K562 (cell line): ENCODE measurements at regions not wholly inside any gene's neighbourhood (a gene's known extent, or its start where the extent isn't known, plus 50 kb on each side); places are given as distances from the start of the nearest gene placed in this dataset.

ENCODE experiments used
- ATAC-seq: fragments of 200-7000 bp; cut with Tn5 transposase; 3 replicates; pipeline ENCODE4 v1.9.1; 2020; ENCODE audit warnings: moderate library complexity
- BruUV-seq: library from RNA; stranded (reverse); fragments of 400-500 nt; replicated peaks from 2 replicates; lab custom pipeline; 2021; lab: Mats Ljungman, UMichigan
- CTCF ChIA-PET: fragments of 300-600 bp; formaldehyde crosslinking; extraction: SDS; loops from one replicate; lab custom pipeline; 2021; ENCODE audit warnings: low intra/inter-chr PET ratio; lab: Yijun Ruan, JAX
- POLR2A ChIA-PET: fragments of 300-600, 350-650 bp; sonication (Branson Sonifier 250); formaldehyde crosslinking; extraction: SDS; loops from one replicate; lab custom pipeline; 2021; ENCODE audit warnings: antibody characterized with exemption, inconsistent platforms; lab: Yijun Ruan, JAX
- DNase-seq, 4 experiments: peaks; one replicate each; pipeline versions ENCODE4 v3.0.0 to v3.0.0-alpha.2; 2011 to 2018; ENCODE audit warnings: low spot score in 3 of 4, mixed read lengths in 3 of 4; ENCODE audit errors: extremely low read depth in 1 of 4
- FAIRE-seq: peaks from 2 replicates; lab custom pipeline; 2011; peaks lifted over from hg19 to GRCh38; lab: Jason Lieb, UNC
- H2AFZ ChIP-seq: 2 replicates; pipeline ENCODE4 v1.6.0; 2011; ENCODE audit warnings: low read depth, low read length, control low read depth, inconsistent platforms
- H3K27ac ChIP-seq: fragments of 200-600 bp; 3 replicates; pipeline ENCODE4 v1.8.0; 2011; ENCODE audit warnings: low read depth, mild to moderate bottlenecking, control low read depth, inconsistent platforms, low read length, moderate library complexity, mixed read lengths; ENCODE audit errors: extremely low read depth
- H3K27me3 ChIP-seq, 2 experiments: fragments of 300-600 bp in 1 of 2; 2 replicates in 1 of 2; 3 replicates in 1 of 2; pipeline versions ENCODE4 v1.6.0 to v1.8.0; 2011; ENCODE audit warnings: inconsistent platforms in 2 of 2, low read length in 2 of 2, mild to moderate bottlenecking in 1 of 2, mixed read lengths in 1 of 2, moderate library complexity in 1 of 2; ENCODE audit not compliant: control insufficient read depth in 2 of 2, insufficient read depth in 2 of 2
- H3K36me3 ChIP-seq: fragments of 300-600 bp; 3 replicates; pipeline ENCODE4 v1.8.0; 2011; ENCODE audit warnings: mild to moderate bottlenecking, low read length, inconsistent platforms; ENCODE audit not compliant: control insufficient read depth, insufficient read depth
- H3K4me1 ChIP-seq, 2 experiments: fragments of 200-600 bp in 1 of 2; replicated peaks in 1 of 2; 2 replicates in 1 of 2; 3 replicates in 1 of 2; pipeline versions ENCODE4 v1.5.1 to v1.8.0; 2011; ENCODE audit warnings: inconsistent platforms in 2 of 2, low read length in 2 of 2, mild to moderate bottlenecking in 1 of 2, mixed read lengths in 1 of 2, moderate library complexity in 1 of 2; ENCODE audit not compliant: control insufficient read depth in 2 of 2, insufficient read depth in 2 of 2
- H3K4me2 ChIP-seq: 2 replicates; pipeline ENCODE4 v1.6.1; 2011; ENCODE audit warnings: low read length, control low read depth, inconsistent platforms, mixed read lengths; ENCODE audit not compliant: insufficient read depth
- H3K4me3 ChIP-seq: fragments of 200-600 bp; sonication (generic), shearing (Covaris generic); 2 replicates; pipeline ENCODE4 v1.5.1; 2016; ENCODE audit warnings: control low read depth, inconsistent platforms
- H3K79me2 ChIP-seq: fragments of 200-600 bp; 3 replicates; pipeline ENCODE4 v1.8.0; 2011; ENCODE audit warnings: low read length, inconsistent platforms; ENCODE audit not compliant: control insufficient read depth, insufficient read depth
- H3K9ac ChIP-seq, 2 experiments: 2 replicates each; pipeline versions ENCODE4 v1.6.0 to v1.6.1; 2011; ENCODE audit warnings: low read depth in 2 of 2, low read length in 2 of 2, control low read depth in 1 of 2, inconsistent platforms in 1 of 2, mild to moderate bottlenecking in 1 of 2, mixed read lengths in 1 of 2; ENCODE audit not compliant: insufficient read depth in 1 of 2
- H3K9me1 ChIP-seq: one replicate; pipeline ENCODE4 v1.6.0; 2011; ENCODE audit warnings: inconsistent platforms, mild to moderate bottlenecking, low read length, moderate library complexity; ENCODE audit not compliant: control insufficient read depth, insufficient read depth
- H3K9me3 ChIP-seq: replicated peaks from 2 replicates; pipeline ENCODE4 v1.5.1; 2011; ENCODE audit warnings: low read depth, low read length, inconsistent platforms; ENCODE audit not compliant: control insufficient read depth, insufficient read depth
- H4K20me1 ChIP-seq: replicated peaks from 2 replicates; pipeline ENCODE4 v1.6.1; 2011; ENCODE audit warnings: low read length, inconsistent platforms, mixed read lengths; ENCODE audit not compliant: control insufficient read depth, insufficient read depth
- CAMTA2 ChIP-seq: fragments of 250-450 bp; sonication (Bioruptor Pico); conservative IDR thresholded peaks from 2 replicates; pipeline ENCODE4 v1.5.1; 2022
- CBFB ChIP-seq: sonication (generic); formaldehyde crosslinking; IDR thresholded peaks from 2 replicates; pipeline ENCODE4 v1.4.0; 2020; ENCODE audit warnings: mild to moderate bottlenecking, missing genetic modification reagents
- DACH1 ChIP-seq: fragments of 450-650 bp; IDR thresholded peaks from 2 replicates; pipeline ENCODE4 v1.6.1; 2018; ENCODE audit not compliant: partially characterized antibody
- MEF2D ChIP-seq: conservative IDR thresholded peaks from 2 replicates; pipeline ENCODE4 v1.6.1; 2016; ENCODE audit warnings: low read depth, missing genetic modification characterization, missing compliant biosample characterization
- RBM25 ChIP-seq: fragments of 200-400 bp; formaldehyde crosslinking; IDR thresholded peaks from 2 replicates; pipeline ENCODE4 v1.6.1; 2018; ENCODE audit warnings: low read length, low read depth, moderate library complexity; ENCODE audit not compliant: severe bottlenecking
- SAFB2 ChIP-seq: fragments of 200-400 bp; formaldehyde crosslinking; IDR thresholded peaks from 2 replicates; pipeline ENCODE4 v1.6.1; 2018; ENCODE audit warnings: borderline replicate concordance, low read length, low read depth, moderate library complexity; ENCODE audit not compliant: severe bottlenecking
- TCF7L2 ChIP-seq: fragments of 150-350 bp; IDR thresholded peaks from 2 replicates; pipeline ENCODE4 v1.6.1; 2016; ENCODE audit warnings: low read depth, mild to moderate bottlenecking, low read length, moderate library complexity
- ZBTB7A ChIP-seq: IDR thresholded peaks from 2 replicates; pipeline ENCODE4 v1.6.1; 2011; ENCODE audit warnings: low read depth, mild to moderate bottlenecking, low read length, moderate library complexity, borderline replicate concordance; ENCODE audit not compliant: control insufficient read depth
- ZKSCAN8 ChIP-seq: fragments of 200-800 bp; sonication (Bioruptor generic); IDR thresholded peaks from 2 replicates; pipeline ENCODE4 v1.6.1; 2016; ENCODE audit warnings: missing genetic modification characterization, missing compliant biosample characterization
- WGBS: fragments of 100-300 bp; shearing (Covaris generic); methylation state at CpG from one replicate; pipeline ENCODE4 v1.1.6; 2016; ENCODE audit warnings: low coverage, mixed read lengths; ENCODE audit not compliant: insufficient coverage; ENCODE audit errors: missing lambda C conversion rate; 5-methylcytosine and 5-hydroxymethylcytosine counted together
- in situ Hi-C: fragments of 300-500 bp; cut with MboI; formaldehyde crosslinking; loops from 4 replicates; pipeline ENCODE4 v1.15.0; 2018; ENCODE audit warnings: inconsistent platforms, mixed read lengths
- intact Hi-C: fragments of 100-400 bp; cut with micrococcal nuclease; formaldehyde crosslinking; loops from 2 replicates; pipeline ENCODE4 v1.14.2; 2022
- TF ChIP-seq, protein P1 (sequence below): fragments of 250-450 bp; sonication (Bioruptor Pico); IDR thresholded peaks from 2 replicates; pipeline ENCODE4 v1.5.0; 2021; ENCODE audit warnings: mild to moderate bottlenecking, moderate library complexity
- TF ChIP-seq, protein P2 (sequence below), 2 experiments: fragments of 450-650 bp in 1 of 2; IDR thresholded peaks; 2 replicates each; pipeline ENCODE4 v1.6.1; 2011 to 2017; ENCODE audit warnings: low read depth in 2 of 2, antibody characterized with exemption in 1 of 2, borderline replicate concordance in 1 of 2, low read length in 1 of 2, mild to moderate bottlenecking in 1 of 2, mixed read lengths in 1 of 2; ENCODE audit not compliant: control insufficient read depth in 1 of 2

DNA sequence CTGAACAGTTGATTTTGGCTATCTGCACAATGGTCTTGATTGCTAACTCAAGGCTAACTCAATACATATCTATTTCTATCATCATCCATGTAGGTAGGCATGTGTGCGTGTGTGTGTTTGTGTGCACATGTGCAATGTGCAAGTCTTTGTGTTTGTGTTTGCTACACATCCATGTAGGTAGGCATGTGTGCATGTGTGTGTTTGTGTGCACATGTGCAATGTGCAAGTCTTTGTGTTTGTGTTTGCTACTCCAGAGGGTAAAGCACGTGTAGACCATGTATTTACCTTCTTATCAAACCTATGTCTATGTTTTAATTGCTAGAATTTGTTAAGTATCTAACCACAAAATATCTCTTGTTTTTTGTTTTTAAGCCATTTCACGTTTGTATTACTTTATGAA, 962.6 kb downstream of the LRFN5 start:
- CTCF ChIA-PET, result no interaction called here
- Histone ChIP-seq H3K9ac (no peak overlapping the region), H3K27me3 (no peaks in the 10 kb centered on the region), H3K9me3 (no peaks in the 10 kb centered on the region), H3K9me1 (no peaks in the 10 kb centered on the region), H3K27ac (no peak overlapping the region), H3K4me2 (no peak overlapping the region), H3K4me1 (no peaks in the 10 kb centered on the region), H3K4me3 (no peak overlapping the region), H3K79me2 (no peaks in the 10 kb centered on the region), H3K36me3 (no peaks in the 10 kb centered on the region), H2AFZ (no peak overlapping the region), H4K20me1 (no peaks in the 10 kb centered on the region)
- in situ Hi-C loops (no loop called here), intact Hi-C loops (no loop called here)
- TF ChIP-seq, protein P1, sequence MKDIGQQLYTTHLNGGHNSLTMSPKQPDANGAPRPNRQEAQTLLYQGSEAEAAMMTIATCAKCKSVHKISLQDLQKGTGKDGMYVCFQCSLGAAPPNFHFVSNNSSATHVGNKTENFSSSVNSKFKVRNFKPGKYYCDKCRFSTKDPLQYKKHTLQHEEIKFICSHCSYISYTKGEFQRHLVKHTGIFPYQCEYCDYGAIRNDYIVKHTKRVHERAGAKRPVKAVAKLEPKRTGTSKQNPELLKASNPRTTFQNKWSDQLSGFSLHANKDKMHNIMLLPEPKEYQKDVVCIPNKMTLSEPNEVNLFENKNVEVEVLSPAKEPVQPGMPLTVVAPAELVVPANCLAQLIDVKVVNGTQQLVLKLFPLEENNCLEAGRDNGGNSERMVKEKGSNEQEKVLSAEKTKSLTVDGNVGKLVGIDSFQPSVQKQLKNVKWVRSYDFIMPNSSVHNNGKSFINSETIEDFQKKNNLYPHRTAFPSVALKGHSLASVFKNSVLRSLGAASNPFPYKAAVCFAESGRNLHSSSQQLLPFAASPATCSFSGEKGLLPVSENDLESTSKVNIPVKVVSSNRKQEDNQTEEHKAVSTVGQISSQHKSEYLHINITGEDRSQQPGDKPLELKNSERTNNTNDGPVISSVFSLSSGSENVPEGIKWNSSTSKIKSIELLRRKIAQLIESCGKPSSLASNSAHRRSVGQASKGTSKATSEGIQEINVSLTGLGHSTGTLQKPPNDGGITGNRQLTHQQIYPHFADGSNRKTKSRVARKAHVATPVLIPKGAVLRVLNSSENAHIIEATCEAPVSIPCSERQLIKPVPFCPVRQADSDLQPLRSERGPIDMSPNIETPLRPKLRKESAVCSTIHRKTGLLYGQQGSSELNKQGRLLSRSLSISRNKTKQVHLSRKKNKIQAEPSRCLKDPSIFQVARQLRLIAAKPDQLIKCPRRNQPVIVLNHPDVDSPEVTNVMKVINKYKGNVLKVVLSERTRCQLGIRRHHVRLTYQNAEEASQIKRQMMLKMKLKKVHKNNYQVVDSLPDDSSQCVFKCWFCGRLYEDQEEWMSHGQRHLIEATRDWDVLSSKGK, result no peak
- no peak for TF ChIP-seq SAFB2
- no peak for TF ChIP-seq RBM25
- no peak for TF ChIP-seq DACH1
- no peak for TF ChIP-seq ZBTB7A
- TF ChIP-seq TCF7L2, result no peak
- no peak for TF ChIP-seq ZKSCAN8
- no peak for TF ChIP-seq MEF2D (tag)
- TF ChIP-seq, protein P2, sequence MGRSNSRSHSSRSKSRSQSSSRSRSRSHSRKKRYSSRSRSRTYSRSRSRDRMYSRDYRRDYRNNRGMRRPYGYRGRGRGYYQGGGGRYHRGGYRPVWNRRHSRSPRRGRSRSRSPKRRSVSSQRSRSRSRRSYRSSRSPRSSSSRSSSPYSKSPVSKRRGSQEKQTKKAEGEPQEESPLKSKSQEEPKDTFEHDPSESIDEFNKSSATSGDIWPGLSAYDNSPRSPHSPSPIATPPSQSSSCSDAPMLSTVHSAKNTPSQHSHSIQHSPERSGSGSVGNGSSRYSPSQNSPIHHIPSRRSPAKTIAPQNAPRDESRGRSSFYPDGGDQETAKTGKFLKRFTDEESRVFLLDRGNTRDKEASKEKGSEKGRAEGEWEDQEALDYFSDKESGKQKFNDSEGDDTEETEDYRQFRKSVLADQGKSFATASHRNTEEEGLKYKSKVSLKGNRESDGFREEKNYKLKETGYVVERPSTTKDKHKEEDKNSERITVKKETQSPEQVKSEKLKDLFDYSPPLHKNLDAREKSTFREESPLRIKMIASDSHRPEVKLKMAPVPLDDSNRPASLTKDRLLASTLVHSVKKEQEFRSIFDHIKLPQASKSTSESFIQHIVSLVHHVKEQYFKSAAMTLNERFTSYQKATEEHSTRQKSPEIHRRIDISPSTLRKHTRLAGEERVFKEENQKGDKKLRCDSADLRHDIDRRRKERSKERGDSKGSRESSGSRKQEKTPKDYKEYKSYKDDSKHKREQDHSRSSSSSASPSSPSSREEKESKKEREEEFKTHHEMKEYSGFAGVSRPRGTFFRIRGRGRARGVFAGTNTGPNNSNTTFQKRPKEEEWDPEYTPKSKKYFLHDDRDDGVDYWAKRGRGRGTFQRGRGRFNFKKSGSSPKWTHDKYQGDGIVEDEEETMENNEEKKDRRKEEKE (IDR thresholded peaks at IDR 0.05; ENCODE audit: borderline replicate concordance in 1 of 2, control insufficient read depth in 1 of 2, low read depth in 2 of 2, low read length in 1 of 2), result no peak
- TF ChIP-seq CBFB (CRISPR knock-in tag), result no peak
- no peak for TF ChIP-seq CAMTA2 (CRISPR knock-in tag)
- WGBS, result 0% methylated on average over 3 of the region's 3 CpGs
- DNase-seq (no peak), ATAC-seq (no peak), FAIRE-seq (no peak)
- BruUV-seq, result no TSS peak
- POLR2A ChIA-PET, result no interaction called here
